Gastroesophageal sphincter (tissue), 3 donors: ENCODE measurements at regions not wholly inside any gene's neighbourhood (a gene's known extent, or its start where the extent isn't known, plus 50 kb on each side); places are given as distances from the start of the nearest gene placed in this dataset.

Experiments
- CTCF ChIP-seq, 4 experiments: fragments of 200-600 bp in 2 of 4; fragments of 450-650 bp in 2 of 4; sonication (generic) in 1 of 4; IDR thresholded peaks; one replicate each; pipeline ENCODE4 v1.5.1; 2017 to 2019; ENCODE audit warnings: antibody characterized with exemption in 4 of 4, mild to moderate bottlenecking in 2 of 4, moderate library complexity in 2 of 4
- EP300 ChIP-seq: sonication (generic); formaldehyde crosslinking; IDR thresholded peaks from one replicate; pipeline ENCODE4 v1.6.1; 2017; ENCODE audit warnings: antibody characterized with exemption, mild to moderate bottlenecking
- POLR2A ChIP-seq, 2 donors: fragments of 450-650 bp; IDR thresholded peaks; one replicate each; pipeline ENCODE4 v1.6.1; 2017; ENCODE audit warnings: antibody characterized with exemption in 2 of 2, mild to moderate bottlenecking in 2 of 2, moderate library complexity in 1 of 2
- POLR2AphosphoS5 ChIP-seq: sonication (generic); formaldehyde crosslinking; IDR thresholded peaks from one replicate; pipeline ENCODE4 v1.6.1; 2017; ENCODE audit warnings: antibody characterized with exemption

GRCh38 chr2:7452110-7452876 lies 535.1 kb downstream of the RNF144A start:
- no peak for TF ChIP-seq POLR2AphosphoS5
- no peak for TF ChIP-seq CTCF (IDR thresholded peaks at IDR 0.05)
- TF ChIP-seq POLR2A (IDR thresholded peaks at IDR 0.05), result no peak
- TF ChIP-seq EP300, result no peak
